ENCODE measurements at regions not wholly inside any gene's neighbourhood (a gene's known extent, or its start where the extent isn't known, plus 50 kb on each side); places are given as distances from the start of the nearest gene placed in this dataset.

GRCh38 chr10:62541811-62542210 is 167.6 kb downstream of the ZNF365 start:
- TF ChIP-seq EZH2 (IDR thresholded peaks at IDR 0.05; ENCODE audit: insufficient read depth, poor library complexity, severe bottlenecking), result no peak
- TF ChIP-seq EZH2phosphoT487 (IDR thresholded peaks at IDR 0.05; ENCODE audit: insufficient read depth, low read depth), result no peak

Data from GM23248 (cell line).